PC-9 (cell line): ENCODE measurements at regions not wholly inside any gene's neighbourhood (a gene's known extent, or its start where the extent isn't known, plus 50 kb on each side); places are given as distances from the start of the nearest gene placed in this dataset.

Experiments used
- BruUV-seq: library from RNA; stranded (reverse); fragments of 400-500 nt; replicated peaks from 2 replicates; lab custom pipeline; 2021; lab: Mats Ljungman, UMichigan
- CTCF ChIA-PET: fragments of 300-600 bp; sonication (Branson Sonifier 250); formaldehyde crosslinking; loops from one replicate; lab custom pipeline; 2022; ENCODE audit warnings: antibody characterized with exemption; lab: Charles Lee
- POLR2A ChIA-PET: fragments of 300-600 bp; sonication (Branson Sonifier 250); formaldehyde crosslinking; loops from one replicate; lab custom pipeline; 2022; ENCODE audit warnings: antibody characterized with exemption; ENCODE audit not compliant: unreplicated experiment; lab: Charles Lee
- DNase-seq, 2 experiments: peaks; one replicate each; pipeline versions ENCODE4 v3.0.0 to v3.0.0-alpha.2; 2015 to 2022; ENCODE audit warnings: mixed read lengths in 1 of 2
- H2AFZ ChIP-seq: fragments of 200-600 bp; sonication (generic); 2 replicates; pipeline ENCODE4 v1.8.1; 2017; ENCODE audit warnings: antibody characterized with exemption
- H3F3A ChIP-seq: fragments of 200-600 bp; sonication (generic); 2 replicates; pipeline ENCODE4 v1.8.1; 2017; ENCODE audit warnings: antibody characterized with exemption, mild to moderate bottlenecking, low read depth; ENCODE audit not compliant: insufficient read depth
- H3K27ac ChIP-seq: fragments of 200-600 bp; sonication (generic); 2 replicates; pipeline ENCODE4 v1.6.1; 2016; ENCODE audit warnings: mixed run types
- H3K27me3 ChIP-seq: fragments of 200-600 bp; sonication (generic); 2 replicates; pipeline ENCODE4 v1.6.1; 2016; ENCODE audit warnings: low read depth, mixed run types; ENCODE audit not compliant: insufficient read depth
- H3K36me3 ChIP-seq: fragments of 200-600 bp; sonication (generic); 2 replicates; pipeline ENCODE4 v1.6.1; 2016; ENCODE audit warnings: low read depth, mixed run types
- H3K4me1 ChIP-seq: fragments of 200-600 bp; sonication (generic); replicated peaks from 2 replicates; pipeline ENCODE4 v1.6.1; 2016; ENCODE audit warnings: mixed run types; ENCODE audit not compliant: insufficient read depth
- H3K4me2 ChIP-seq: fragments of 200-600 bp; sonication (generic); 2 replicates; pipeline ENCODE4 v1.6.1; 2017; ENCODE audit warnings: mixed run types
- H3K4me3 ChIP-seq: fragments of 200-600 bp; sonication (generic); 2 replicates; pipeline ENCODE4 v1.6.1; 2016; ENCODE audit warnings: mixed run types
- H3K79me2 ChIP-seq: fragments of 200-600 bp; sonication (generic); 2 replicates; pipeline ENCODE4 v1.6.1; 2017; ENCODE audit warnings: low read depth, mixed run types
- H3K9me2 ChIP-seq: fragments of 200-600 bp; sonication (generic); 2 replicates; pipeline ENCODE4 v1.8.1; 2017; ENCODE audit warnings: mild to moderate bottlenecking; ENCODE audit not compliant: insufficient read depth
- H3K9me3 ChIP-seq: fragments of 200-600 bp; sonication (generic); 2 replicates; pipeline ENCODE4 v1.8.1; 2016; ENCODE audit warnings: low read depth; ENCODE audit not compliant: insufficient read depth
- H4K20me1 ChIP-seq: fragments of 200-600 bp; sonication (generic); 2 replicates; pipeline ENCODE4 v1.8.1; 2017; ENCODE audit not compliant: insufficient read depth
- CTCF ChIP-seq: fragments of 200-600 bp; sonication (generic); conservative IDR thresholded peaks from 2 replicates; pipeline ENCODE4 v1.6.1; 2017; ENCODE audit warnings: mixed run types, antibody characterized with exemption, mild to moderate bottlenecking, moderate library complexity
- EZH2 ChIP-seq: fragments of 200-600 bp; sonication (generic); IDR thresholded peaks from 2 replicates; pipeline ENCODE4 v1.8.0; 2017; ENCODE audit warnings: antibody characterized with exemption, low read depth
- intact Hi-C: fragments of 100-400 bp; cut with micrococcal nuclease; formaldehyde crosslinking; loops from one replicate; pipeline ENCODE4 v1.10.0; 2022; ENCODE audit not compliant: unreplicated experiment

GRCh38 chr3:1774597-1774996 lies 324.1 kb upstream of the CNTN4 start:
- Histone ChIP-seq H3K4me1 (no peaks in the 10 kb centered on the region), H3K79me2 (no peaks in the 10 kb centered on the region), H3K4me2 (no peak overlapping the region), H3K27ac (no peak overlapping the region), H3K4me3 (no peak overlapping the region), H3K36me3 (no peaks in the 10 kb centered on the region), H4K20me1 (no peaks in the 10 kb centered on the region), H3K9me2 (no peaks in the 10 kb centered on the region), H3K27me3 (no peaks in the 10 kb centered on the region), H3K9me3 (no peaks in the 10 kb centered on the region), H2AFZ (no peak overlapping the region), H3F3A (no peaks in the 10 kb centered on the region)
- TF ChIP-seq EZH2 (no peak), CTCF (no peak)
- CTCF ChIA-PET, result no interaction called here
- no peak for DNase-seq
- POLR2A ChIA-PET, result no interaction called here
- BruUV-seq, result no TSS peak
- intact Hi-C loops, result no loop called here

- Histone ChIP-seq H3F3A (no peaks in the 10 kb centered on the region), H3K79me2 (no peaks in the 10 kb centered on the region), H3K4me3 (no peak overlapping the region), H3K36me3 (no peaks in the 10 kb centered on the region), H3K4me2 (no peak overlapping the region), H3K9me3 (no peaks in the 10 kb centered on the region), H3K9me2 (no peaks in the 10 kb centered on the region), H4K20me1 (no peaks in the 10 kb centered on the region), H3K27ac (no peak overlapping the region), H3K4me1 (no peaks in the 10 kb centered on the region), H3K27me3 (no peaks in the 10 kb centered on the region), H2AFZ (no peak overlapping the region)
- no peak for DNase-seq
- ChIA-PET POLR2A (no interaction called here), CTCF (no interaction called here)
- TF ChIP-seq EZH2, result no peak
- no peak for TF ChIP-seq CTCF
- intact Hi-C loops, result no loop called here
- BruUV-seq, result no TSS peak
These were observed 323.3 kb upstream of the CNTN4 start for GRCh38 chr3:1775321-1775720.

DNA sequence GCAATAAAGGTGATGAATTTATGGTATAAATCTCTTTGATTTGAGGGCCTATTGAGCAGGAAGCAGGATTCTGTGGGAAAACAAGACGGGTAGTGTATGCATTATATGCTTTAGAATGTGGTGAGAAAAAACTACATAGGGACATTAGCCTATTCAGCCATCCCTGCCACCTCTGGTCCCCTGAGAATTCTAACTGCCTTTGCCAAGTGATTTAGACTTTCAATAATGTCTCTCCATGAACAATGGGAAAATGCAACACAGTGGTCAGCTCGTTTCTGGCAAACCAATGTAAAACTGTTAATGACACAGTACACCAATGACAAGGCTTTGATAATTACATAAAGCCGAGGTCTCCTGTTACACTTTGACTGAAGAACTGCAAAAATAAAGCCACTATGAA lies 314.7 kb upstream of the CNTN4 start:
- Histone ChIP-seq H3K4me2 (no peak overlapping the region), H3K4me1 (no peaks in the 10 kb centered on the region), H3K79me2 (no peaks in the 10 kb centered on the region), H2AFZ (no peak overlapping the region), H3K36me3 (no peaks in the 10 kb centered on the region), H3K4me3 (no peak overlapping the region), H4K20me1 (no peaks in the 10 kb centered on the region), H3K27me3 (no peaks in the 10 kb centered on the region), H3K9me2 (no peaks in the 10 kb centered on the region), H3K27ac (no peak overlapping the region), H3K9me3 (no peaks in the 10 kb centered on the region), H3F3A (no peaks in the 10 kb centered on the region)
- DNase-seq, result no peak
- no peak for TF ChIP-seq CTCF
- no peak for TF ChIP-seq EZH2
- intact Hi-C loops, result no loop called here
- no TSS peak for BruUV-seq
- ChIA-PET CTCF (no interaction called here), POLR2A (no interaction called here)
